ENCODE measurements at regions not wholly inside any gene's neighbourhood (a gene's known extent, or its start where the extent isn't known, plus 50 kb on each side); places are given as distances from the start of the nearest gene placed in this dataset. TPM values are rescaled to one million over a fixed set of nuclear protein-coding genes. Genes with fewer than 3 reads are reported as not detected.
"Not testable (repeated sequence)": the region's sequence is repeated elsewhere in the genome, so short reads cannot be mapped to it uniquely, and the experiment has no call there.

DNA sequence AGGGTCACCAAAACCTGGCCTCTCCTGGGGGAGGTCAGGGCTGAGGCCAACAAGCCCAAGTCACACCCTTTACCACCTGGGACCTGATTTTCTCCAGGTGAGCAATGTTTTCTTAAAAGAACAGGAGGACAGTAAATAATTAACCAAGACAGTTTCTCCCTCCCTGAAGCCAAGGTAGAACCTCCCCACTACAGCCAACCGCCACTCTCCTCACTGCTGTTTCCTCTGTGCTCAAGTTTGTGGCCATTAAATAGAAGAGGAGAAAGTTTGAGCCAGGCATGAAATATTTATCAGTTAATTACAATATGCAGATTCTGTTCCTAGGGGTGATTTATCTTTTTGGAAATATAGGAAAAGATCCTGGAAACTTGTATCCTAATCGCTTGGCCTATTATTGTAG, 150.6 kb upstream of the ANKRD20A1 start:
- not testable (repeated sequence) for DNase-seq (ENCODE audit: low spot score)

DNA sequence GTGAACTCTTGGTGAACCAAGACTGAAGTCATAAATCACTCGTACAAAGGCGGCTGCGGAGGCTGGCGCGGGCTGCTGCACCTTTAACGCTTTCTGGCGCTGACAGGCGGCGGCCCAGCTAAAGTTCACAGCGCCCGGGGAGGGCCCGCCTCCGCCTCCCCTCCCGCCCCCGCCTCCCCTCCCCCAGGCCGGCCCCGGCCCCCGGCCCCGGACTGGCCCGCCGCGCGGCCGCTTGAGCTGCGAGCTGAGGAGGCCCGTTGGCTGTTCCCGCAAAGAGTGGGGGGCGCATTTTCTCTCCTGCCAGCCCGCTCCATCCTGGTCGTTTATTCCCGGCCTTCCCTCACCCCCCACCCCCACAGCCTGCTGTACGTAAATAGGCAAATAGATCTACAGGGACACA, 147.3 kb upstream of the ANKRD20A1 start:
- not testable (repeated sequence) for DNase-seq (ENCODE audit: low spot score)

DNA sequence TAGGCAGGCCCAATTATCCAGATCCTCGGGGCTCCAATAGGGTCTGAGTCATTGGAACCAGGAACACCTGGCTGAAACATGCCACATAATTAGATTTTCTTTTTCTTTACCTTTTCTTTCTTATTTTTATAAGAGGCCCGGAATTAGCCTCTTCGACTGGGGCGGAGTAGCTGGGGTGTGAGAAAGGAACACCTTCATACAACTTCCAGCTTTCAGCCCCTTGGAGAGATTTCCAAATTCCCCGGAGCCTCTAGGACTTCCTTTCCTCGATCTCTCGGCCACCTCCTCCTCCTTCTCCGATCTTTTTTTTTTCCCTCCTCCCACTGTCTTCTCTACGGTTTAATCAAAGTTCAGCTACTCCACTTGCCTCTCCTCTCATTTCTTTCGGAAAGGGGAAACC, 146.8 kb upstream of the ANKRD20A1 start:
- peak; percentile 8 for DNase-seq (ENCODE audit: low spot score)

DNA sequence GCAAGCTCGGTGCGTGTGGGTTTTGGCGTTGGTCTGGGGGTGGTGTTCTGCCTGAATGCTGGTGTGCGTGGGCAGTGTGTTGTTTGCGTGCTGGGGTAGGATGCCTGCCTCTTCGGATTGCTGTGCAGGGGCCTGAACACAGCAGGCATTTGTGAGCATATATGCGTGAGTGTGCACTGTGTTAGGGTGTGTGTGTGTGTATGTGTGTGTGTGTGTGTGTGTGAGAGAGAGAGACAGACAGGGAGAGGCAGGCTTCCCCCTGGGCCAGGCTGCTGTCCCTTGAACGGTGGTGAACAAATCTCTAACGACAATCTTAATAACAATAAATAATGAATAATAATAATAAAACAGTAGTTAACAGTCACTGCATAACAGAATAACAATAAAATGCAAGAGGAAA, 145.8 kb upstream of the ANKRD20A1 start:
- not testable (repeated sequence) for DNase-seq (ENCODE audit: low spot score)

DNA sequence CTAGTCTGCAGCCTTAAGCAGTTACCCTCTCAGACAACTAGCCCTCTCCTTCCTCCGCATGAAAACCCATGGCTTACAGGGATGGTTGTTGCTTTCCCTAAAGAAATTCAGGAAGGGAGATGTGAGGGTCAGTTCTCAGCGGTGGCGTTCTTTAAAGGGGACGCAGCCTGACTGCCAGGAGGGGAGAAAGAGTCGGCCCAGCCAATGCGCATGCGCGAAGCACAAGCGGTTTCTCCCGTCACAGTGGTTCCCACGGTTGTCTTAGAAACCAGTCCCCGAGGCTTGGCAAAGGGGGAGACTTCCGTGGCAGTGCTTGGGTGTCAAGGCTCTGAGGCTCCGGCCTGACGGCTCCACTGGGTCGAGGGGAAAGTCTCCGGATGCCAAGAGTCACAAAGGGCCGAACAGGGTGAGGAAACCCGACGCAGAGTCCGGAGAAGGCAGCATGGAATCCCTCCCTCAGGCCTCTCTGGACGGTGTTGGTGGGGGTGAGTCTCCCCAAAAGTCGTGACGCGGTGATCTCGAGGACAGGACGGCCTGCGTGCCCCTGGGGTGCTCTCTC, 140.8 kb upstream of the ANKRD20A1 start:
- DNase-seq (ENCODE audit: low spot score), result not testable (repeated sequence)

DNA sequence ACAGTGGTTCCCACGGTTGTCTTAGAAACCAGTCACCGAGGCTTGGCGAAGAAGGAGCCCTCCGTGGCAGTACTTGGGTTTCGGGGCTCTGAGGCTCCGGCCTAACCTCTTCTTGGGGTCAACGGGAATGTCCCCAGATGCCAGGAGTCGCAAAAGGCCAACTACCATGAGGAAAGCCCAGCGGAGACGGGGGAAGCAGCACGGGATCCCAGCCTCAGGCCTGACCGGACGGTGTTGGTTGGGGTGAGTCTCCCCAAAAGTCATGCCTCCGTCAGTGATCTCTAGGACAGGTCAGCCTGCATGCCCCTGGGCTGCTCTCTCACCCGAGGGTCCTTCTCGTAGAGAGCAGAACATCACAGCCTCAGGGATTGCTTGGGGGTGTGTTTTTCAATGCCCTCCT, 138.2 kb upstream of the ANKRD20A1 start:
- not testable (repeated sequence) for DNase-seq (ENCODE audit: low spot score)

DNA sequence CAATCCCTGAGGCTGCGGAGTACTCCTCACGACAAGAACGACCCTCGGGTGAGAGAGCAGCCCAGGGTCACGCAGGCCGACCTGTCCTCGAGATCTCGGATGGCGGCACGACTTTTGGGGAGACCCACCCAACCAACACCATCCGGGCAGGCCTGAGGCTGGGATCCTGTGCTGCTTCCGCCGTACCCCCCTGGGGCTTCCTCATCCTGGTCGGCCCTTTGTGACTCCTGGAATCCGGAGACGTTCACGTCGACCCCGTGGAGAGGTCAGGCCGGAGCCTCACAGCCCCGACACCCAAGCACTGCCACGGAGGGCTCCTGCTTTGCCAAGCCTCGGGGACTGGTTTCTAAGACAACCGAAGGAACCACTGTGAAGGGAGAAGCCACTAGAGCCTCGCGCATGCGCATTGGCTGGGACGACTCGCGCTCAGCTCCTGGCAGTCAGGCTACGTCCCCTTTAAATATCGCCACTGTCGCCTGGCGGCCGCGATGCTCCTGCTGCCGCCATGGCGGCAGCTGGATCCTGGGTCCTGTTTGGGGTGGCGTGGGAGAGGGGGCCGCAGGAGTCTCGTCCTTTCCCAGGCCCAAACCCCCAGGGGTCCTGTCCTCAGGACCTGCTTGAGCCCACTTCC, 136.2 kb upstream of the ANKRD20A1 start:
- DNase-seq (ENCODE audit: low spot score), result not testable (repeated sequence)

DNA sequence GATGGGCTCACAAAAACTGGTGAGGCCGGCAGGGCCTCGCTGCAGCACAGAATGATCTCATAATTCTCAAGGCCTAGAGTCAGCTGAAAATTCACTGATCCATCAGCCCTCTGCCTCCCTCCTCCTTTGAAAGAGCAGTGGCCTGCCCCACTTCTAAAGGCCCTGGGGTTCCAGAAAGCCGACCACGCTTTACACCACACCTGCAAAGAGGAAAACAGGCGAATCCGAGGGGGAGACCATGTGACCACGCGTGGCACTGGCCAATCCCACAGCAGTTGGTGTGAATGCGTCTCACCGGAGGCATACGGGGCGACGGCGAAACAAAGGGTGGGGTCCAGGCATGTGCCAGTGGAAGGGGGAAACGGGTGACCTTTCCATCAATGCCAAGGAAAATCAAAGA, 135.5 kb upstream of the ANKRD20A1 start:
- not testable (repeated sequence) for DNase-seq (ENCODE audit: low spot score)

DNA sequence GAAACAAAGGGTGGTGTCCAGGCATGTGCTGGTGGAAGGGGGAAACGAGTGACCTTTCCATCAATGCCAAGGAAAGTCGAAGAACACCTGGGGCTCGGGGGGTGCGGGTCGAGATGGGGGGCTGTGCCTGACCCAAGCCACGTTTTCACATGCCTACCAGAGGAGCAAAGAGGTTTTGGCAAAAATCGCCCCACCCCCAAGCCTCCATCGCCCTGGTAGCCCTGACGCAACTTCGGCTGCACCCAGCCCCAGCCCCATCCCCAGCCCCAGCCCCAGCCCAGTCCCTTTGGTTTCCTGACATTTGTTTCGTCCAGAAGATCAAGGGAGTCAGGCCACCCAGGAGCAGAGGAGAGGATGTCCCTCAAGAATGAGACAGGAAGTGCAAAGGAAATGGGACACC, 133.8 kb upstream of the ANKRD20A1 start:
- not testable (repeated sequence) for DNase-seq (ENCODE audit: low spot score)

DNA sequence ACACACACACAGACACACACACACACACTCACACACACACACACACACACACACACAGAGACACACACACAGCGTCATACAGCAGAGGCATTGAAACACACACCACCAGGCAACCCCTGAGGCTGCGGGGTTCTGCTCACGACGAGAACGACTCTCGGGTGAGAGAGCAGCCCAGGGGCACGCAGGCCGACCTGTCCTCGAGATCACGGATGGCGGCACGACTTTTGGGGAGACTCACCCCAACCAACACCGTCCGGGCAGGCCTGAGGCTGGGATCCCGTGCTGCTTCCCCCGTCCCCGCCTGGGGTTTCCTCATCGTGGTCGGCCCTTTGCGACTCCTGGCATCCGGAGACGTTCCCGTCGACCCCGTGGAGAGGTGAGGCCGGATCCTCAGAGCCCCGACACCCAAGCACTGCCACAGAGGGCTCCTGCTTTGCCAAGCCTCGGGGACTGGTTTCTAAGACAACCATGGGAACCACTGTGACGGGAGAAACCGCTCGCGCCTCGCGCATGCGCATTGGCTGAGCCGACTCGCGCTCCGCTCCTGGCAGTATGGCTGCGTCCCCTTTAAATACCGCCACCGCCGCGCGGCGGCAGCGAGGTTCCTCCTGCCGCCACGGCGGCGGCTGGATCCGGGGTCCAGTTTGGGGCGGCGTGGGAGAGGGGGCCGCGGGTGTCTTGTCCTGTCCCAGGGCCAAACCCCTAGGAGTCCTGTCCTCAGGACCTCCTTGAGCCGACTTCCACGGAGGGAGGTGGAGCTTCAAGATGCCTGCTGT, 132.3 kb upstream of the ANKRD20A1 start:
- not testable (repeated sequence) for DNase-seq (ENCODE audit: low spot score)

DNA sequence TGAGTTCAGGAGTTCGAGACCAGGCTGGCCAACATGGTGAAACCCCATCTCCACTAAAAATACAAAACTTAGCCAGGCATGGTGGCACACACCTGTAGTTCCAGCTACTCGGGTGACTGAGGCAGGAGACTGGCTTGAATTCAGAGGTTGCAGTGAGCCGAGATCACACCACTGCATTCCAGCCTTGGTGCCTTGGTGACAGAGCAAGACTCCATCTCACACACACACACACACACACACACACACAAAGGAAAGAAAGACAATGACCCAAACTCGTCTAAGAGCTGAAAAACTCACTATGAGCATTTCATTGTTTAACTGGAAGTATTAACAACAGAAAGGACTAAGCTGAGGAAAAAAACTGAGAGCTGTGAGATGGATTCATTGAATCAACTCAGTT, 95.6 kb upstream of the ANKRD20A1 start:
- DNase-seq (ENCODE audit: low spot score), result not testable (repeated sequence)

DNA sequence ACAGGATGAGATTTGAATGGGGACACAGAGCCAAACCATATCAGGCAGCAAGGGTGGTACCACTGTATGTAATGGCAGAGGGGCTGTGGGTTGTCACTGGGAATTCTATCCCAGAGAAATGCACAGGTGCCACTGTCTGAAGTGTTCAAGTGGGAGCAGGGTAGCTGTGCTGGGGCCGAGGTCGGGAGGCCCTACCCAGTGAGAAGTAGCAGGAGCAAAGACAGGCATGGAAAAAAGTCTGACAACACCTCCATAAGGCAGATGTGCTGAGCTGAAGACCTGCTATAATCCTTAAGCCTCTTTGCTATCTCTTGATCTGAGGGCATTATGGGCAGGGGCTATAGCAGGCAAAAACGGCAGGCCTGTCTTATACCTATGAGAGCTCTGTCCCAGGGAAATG, 86.9 kb upstream of the ANKRD20A1 start:
- DNase-seq (ENCODE audit: low spot score), result not testable (repeated sequence)

DNA sequence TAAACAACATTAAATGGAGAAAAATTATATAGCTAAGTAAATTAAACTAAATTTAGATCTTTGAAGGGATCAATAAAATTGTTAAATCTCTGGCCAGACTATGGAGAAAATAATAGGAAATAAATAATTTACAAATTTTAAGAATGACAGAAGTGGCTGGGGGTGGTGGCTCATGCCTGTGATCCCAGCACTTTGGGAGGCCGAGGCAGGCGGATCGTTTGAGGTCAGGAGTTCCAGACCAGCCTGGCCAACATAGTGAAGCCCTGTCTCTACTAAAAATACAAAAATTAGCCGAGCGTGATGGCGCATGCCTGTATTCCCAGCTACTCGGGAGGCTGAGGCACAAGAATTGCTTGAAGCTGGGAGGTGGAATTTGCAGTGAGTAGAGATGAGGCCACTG, 58.6 kb upstream of the ANKRD20A1 start:
- not testable (repeated sequence) for DNase-seq (ENCODE audit: low spot score)

Small RNAs in the stretch of these regions (small RNA-seq; reads per million reads assigned to genes)
- gene AL627230.1, result not detected
- gene AL627230.3, result not detected
- not detected for gene AL627230.5
- gene AL627230.6, result not detected
- not detected for gene AL627230.8
- gene FAM27B, result not detected
- gene RF00156, result 0.65 reads per million
- not detected for gene RN7SL787P
